GM23248 (cell line): ENCODE measurements at regions not wholly inside any gene's neighbourhood (a gene's known extent, or its start where the extent isn't known, plus 50 kb on each side); places are given as distances from the start of the nearest gene placed in this dataset.

ENCODE experiments used
- DNase-seq: peaks from one replicate; pipeline ENCODE4 v3.0.0-alpha.2; 2015
- H2AFZ ChIP-seq: fragments of 200-600 bp; sonication (generic); 2 replicates; pipeline ENCODE4 v1.6.1; 2016; ENCODE audit warnings: antibody characterized with exemption
- H3F3A ChIP-seq: fragments of 200-600 bp; sonication (generic); 2 replicates; pipeline ENCODE4 v1.6.1; 2016; ENCODE audit warnings: mild to moderate bottlenecking, antibody characterized with exemption, mixed run types; ENCODE audit not compliant: insufficient read depth
- H3K27ac ChIP-seq: fragments of 200-600 bp; sonication (generic); 2 replicates; pipeline ENCODE4 v1.5.1; 2016; ENCODE audit warnings: mild to moderate bottlenecking
- H3K27me3 ChIP-seq: fragments of 200-600 bp; sonication (generic); replicated peaks from 2 replicates; pipeline ENCODE4 v1.6.1; 2016; ENCODE audit warnings: mild to moderate bottlenecking; ENCODE audit not compliant: insufficient read depth
- H3K36me3 ChIP-seq: fragments of 200-600 bp; sonication (generic); 2 replicates; pipeline ENCODE4 v1.6.1; 2016; ENCODE audit warnings: low read depth, mild to moderate bottlenecking
- H3K4me1 ChIP-seq: fragments of 200-600 bp; sonication (generic); 2 replicates; pipeline ENCODE4 v1.6.1; 2016; ENCODE audit warnings: mild to moderate bottlenecking; ENCODE audit not compliant: insufficient read depth
- H3K4me2 ChIP-seq: fragments of 200-600 bp; sonication (generic); one replicate; pipeline ENCODE4 v1.6.1; 2016; ENCODE audit warnings: mild to moderate bottlenecking; ENCODE audit not compliant: unreplicated experiment
- H3K4me3 ChIP-seq: fragments of 200-600 bp; sonication (generic); 2 replicates; pipeline ENCODE4 v1.5.1; 2016; ENCODE audit warnings: mild to moderate bottlenecking
- H3K79me2 ChIP-seq: fragments of 200-600 bp; sonication (generic); 2 replicates; pipeline ENCODE4 v1.6.1; 2016; ENCODE audit warnings: mild to moderate bottlenecking; ENCODE audit not compliant: insufficient read depth
- H3K9ac ChIP-seq: fragments of 200-600 bp; sonication (generic); 2 replicates; pipeline ENCODE4 v1.6.1; 2016; ENCODE audit warnings: mild to moderate bottlenecking
- H3K9me2 ChIP-seq: fragments of 200-600 bp; sonication (generic); 2 replicates; pipeline ENCODE4 v1.6.1; 2016; ENCODE audit warnings: mixed run types, mild to moderate bottlenecking, moderate library complexity; ENCODE audit not compliant: insufficient read depth
- H3K9me3 ChIP-seq: fragments of 200-600 bp; sonication (generic); one replicate; pipeline ENCODE4 v1.6.1; 2017; ENCODE audit warnings: low read depth
- H4K20me1 ChIP-seq: fragments of 200-600 bp; sonication (generic); 2 replicates; pipeline ENCODE4 v1.6.0; 2016; ENCODE audit not compliant: insufficient read depth
- EZH2 ChIP-seq: fragments of 200-600 bp; sonication (generic); IDR thresholded peaks from 2 replicates; pipeline ENCODE4 v1.6.1; 2018; ENCODE audit warnings: antibody characterized with exemption, mild to moderate bottlenecking; ENCODE audit not compliant: insufficient read depth, poor library complexity, severe bottlenecking
- EZH2phosphoT487 ChIP-seq: fragments of 200-600 bp; sonication (generic); IDR thresholded peaks from 2 replicates; pipeline ENCODE4 v1.6.1; 2018; ENCODE audit warnings: antibody characterized with exemption, moderate library complexity, mild to moderate bottlenecking, low read depth; ENCODE audit not compliant: insufficient read depth
- WGBS, 2 experiments: methylation state at CpG; one replicate each; pipeline ENCODE4 v1.1.6; 2015 to 2017; ENCODE audit warnings: low lambda C conversion rate in 2 of 2, low coverage in 1 of 2; ENCODE audit errors: missing lambda C conversion rate in 2 of 2; 5-methylcytosine and 5-hydroxymethylcytosine counted together
- in situ Hi-C: fragments of 300-500 bp; cut with MboI; formaldehyde crosslinking; loops from 2 replicates; pipeline ENCODE4 v1.15.0; 2020

DNA sequence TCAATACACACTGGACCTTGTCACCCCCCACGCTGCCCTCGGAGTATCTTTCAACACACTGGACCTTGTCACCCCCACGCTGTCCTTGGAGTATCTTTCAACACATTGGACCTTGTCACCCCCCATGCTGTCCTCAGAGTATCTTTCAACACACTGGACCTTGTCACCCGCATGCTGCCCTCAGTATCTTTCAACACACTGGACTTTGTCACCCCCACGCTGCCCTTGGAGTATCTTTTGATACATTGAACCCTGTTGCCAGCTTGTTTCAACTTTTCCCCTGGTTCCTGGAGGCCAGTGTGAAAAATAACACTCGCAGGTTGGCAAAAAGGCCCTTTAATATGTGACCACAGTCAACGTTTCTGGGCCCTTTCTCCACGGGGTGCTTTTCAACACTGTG lies 247.8 kb downstream of the TEX29 start:
- no peak overlapping the region for H2AFZ ChIP-seq
- 22 to 28% methylated on average over 8 of the region's 8 CpGs for WGBS, 2 experiments
- H4K20me1 ChIP-seq = no peaks in the 10 kb centered on the region
- no peaks in the 10 kb centered on the region for H3K9me2 ChIP-seq
- no peak overlapping the region for H3K4me2 ChIP-seq
- no peaks in the 10 kb centered on the region for H3K4me1 ChIP-seq
- no peak overlapping the region for H3K9ac ChIP-seq
- no peaks in the 10 kb centered on the region for H3K79me2 ChIP-seq
- in situ Hi-C loops = no loop called here
- H3K27ac ChIP-seq = no peak overlapping the region
- H3K4me3 ChIP-seq = no peak overlapping the region
- TF ChIP-seq EZH2phosphoT487 = no peak
- no peak for TF ChIP-seq EZH2
- H3F3A ChIP-seq = no peaks in the 10 kb centered on the region
- H3K27me3 ChIP-seq = no peaks in the 10 kb centered on the region
- H3K9me3 ChIP-seq = no peaks in the 10 kb centered on the region
- H3K36me3 ChIP-seq = no peaks in the 10 kb centered on the region
- no peak for DNase-seq

DNA sequence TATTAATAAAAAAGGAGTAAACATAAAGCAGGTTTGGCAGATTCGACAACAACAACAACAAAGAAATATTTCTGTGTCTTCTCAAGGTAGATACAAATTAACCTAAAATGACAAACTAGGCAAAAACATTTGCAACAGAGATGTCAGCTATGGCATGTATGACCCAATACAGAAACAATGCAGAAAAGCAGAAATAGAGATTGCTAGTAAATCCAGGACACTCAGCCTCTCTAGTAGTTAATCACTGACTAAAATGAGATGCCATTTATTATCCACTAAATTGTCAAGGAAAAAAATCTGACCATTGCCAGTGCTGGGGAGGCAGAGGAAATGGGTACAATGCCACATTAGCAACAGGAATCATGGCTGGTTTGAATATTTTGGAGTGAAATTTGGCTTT lies 250.5 kb downstream of the TEX29 start:
- Histone ChIP-seq H2AFZ (no peak overlapping the region), H3K36me3 (no peaks in the 10 kb centered on the region), H3K9me3 (no peaks in the 10 kb centered on the region), H3K9me2 (no peaks in the 10 kb centered on the region), H4K20me1 (no peaks in the 10 kb centered on the region), H3K27me3 (no peaks in the 10 kb centered on the region), H3K27ac (no peak overlapping the region), H3K79me2 (no peaks in the 10 kb centered on the region), H3K9ac (no peak overlapping the region), H3K4me2 (no peak overlapping the region), H3K4me1 (no peaks in the 10 kb centered on the region), H3K4me3 (no peak overlapping the region), H3F3A (no peaks in the 10 kb centered on the region)
- DNase-seq = no peak
- no peak for TF ChIP-seq EZH2phosphoT487
- no peak for TF ChIP-seq EZH2
- WGBS, 2 experiments = 20 to 27% methylated on average over 1 of the region's 1 CpG
- in situ Hi-C loops = no loop called here

DNA sequence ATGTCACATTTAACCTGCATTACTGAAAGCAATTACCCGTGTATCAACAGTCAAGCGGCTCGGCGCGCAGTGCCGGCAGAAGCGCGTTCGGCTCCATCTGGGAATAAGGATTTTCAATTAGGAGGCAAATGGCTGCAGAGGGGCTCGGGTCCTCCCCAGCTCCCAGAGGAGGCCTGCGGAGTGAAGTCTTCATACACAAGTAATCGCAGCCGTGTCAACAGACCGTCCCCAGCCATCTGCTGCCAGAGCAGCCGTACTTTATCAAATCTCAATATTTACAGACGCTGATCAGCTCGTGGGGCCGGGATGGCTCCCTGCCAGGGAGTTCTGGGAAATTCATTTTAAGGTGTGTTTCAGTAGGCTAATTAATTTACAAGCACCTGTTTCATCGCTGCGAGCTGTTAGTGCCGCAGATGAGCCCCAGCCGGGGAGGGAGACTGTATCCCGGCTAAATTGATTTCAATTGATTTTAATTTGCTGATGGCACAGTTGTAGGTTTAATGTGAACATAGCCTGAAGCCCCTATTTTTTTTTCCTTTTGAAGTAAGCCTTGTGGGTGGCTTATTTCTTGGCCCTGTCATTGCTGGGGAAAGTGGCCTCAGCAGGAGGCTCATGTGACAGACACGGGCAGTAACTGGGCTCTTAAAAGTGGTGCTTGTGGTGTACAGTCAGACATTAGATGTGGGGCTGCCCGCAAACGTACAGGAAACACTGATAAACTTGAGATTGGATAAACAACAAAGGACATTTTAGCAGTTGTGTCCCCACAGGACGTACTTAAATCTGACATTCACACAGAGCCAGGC lies 252.7 kb downstream of the TEX29 start:
- Histone ChIP-seq H3F3A (no peaks in the 10 kb centered on the region), H3K27me3 (no peaks in the 10 kb centered on the region), H3K36me3 (no peaks in the 10 kb centered on the region), H3K27ac (no peak overlapping the region), H3K79me2 (no peaks in the 10 kb centered on the region), H3K4me3 (no peak overlapping the region), H3K4me2 (no peak overlapping the region), H2AFZ (no peak overlapping the region), H4K20me1 (no peaks in the 10 kb centered on the region), H3K9me3 (no peaks in the 10 kb centered on the region), H3K9ac (no peak overlapping the region), H3K9me2 (no peaks in the 10 kb centered on the region), H3K4me1 (no peaks in the 10 kb centered on the region)
- no peak for TF ChIP-seq EZH2phosphoT487
- TF ChIP-seq EZH2 = no peak
- DNase-seq = no peak
- in situ Hi-C loops = no loop called here
- WGBS, 2 experiments = 54 to 59% methylated on average over 27 of the region's 27 CpGs

DNA sequence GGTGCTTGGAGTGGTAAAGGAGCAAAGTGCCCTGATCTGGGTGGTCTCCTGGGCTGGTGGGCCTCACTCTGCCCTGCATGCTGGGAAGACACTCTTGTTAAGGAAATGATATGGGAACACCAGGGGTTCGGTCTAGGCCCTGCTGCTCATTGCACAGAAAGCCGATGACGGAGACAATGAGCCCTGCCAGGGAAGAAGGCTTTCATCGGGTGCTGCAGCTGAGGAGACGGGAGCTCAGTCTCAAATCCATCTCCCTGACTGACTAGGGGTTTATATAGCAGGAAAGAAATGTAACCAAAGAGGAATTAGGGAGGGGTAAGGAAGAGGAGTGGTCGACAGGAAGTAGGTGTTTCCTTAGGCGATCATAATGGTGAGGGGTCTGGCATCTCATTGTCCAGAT lies 253.4 kb downstream of the TEX29 start:
- Histone ChIP-seq H3K4me3 (no peak overlapping the region), H3K9ac (no peak overlapping the region), H3K27ac (no peak overlapping the region), H3K4me1 (no peaks in the 10 kb centered on the region), H3K27me3 (no peaks in the 10 kb centered on the region), H3K9me2 (no peaks in the 10 kb centered on the region), H3K9me3 (no peaks in the 10 kb centered on the region), H2AFZ (no peak overlapping the region), H3K36me3 (no peaks in the 10 kb centered on the region), H3F3A (no peaks in the 10 kb centered on the region), H3K79me2 (no peaks in the 10 kb centered on the region), H3K4me2 (no peak overlapping the region), H4K20me1 (no peaks in the 10 kb centered on the region)
- DNase-seq = no peak
- WGBS, 2 experiments = 41 to 46% methylated on average over 7 of the region's 7 CpGs
- in situ Hi-C loops = no loop called here
- TF ChIP-seq EZH2phosphoT487 (no peak), EZH2 (no peak)
